Naive thymus-derived CD8-positive, alpha-beta T cell (primary cell): ENCODE measurements at regions not wholly inside any gene's neighbourhood (a gene's known extent, or its start where the extent isn't known, plus 50 kb on each side); places are given as distances from the start of the nearest gene placed in this dataset.
"Not testable (repeated sequence)": the region's sequence is repeated elsewhere in the genome, so short reads cannot be mapped to it uniquely, and the experiment has no call there.

Experiments used
- ATAC-seq, 2 donors: fragments of 150-1000 bp; cut with Tn5 transposase in 1 of 2; sonication (Bioruptor Pico), chemical (Tn5 transposase) in 1 of 2; 1 replicate in 1 of 2; 2 replicates in 1 of 2; pipeline ENCODE4 v1.10.0; 2021; ENCODE audit warnings: mild to moderate bottlenecking in 2 of 2, moderate library complexity in 2 of 2
- POLR2A ChIA-PET: fragments of 350-600 bp; sonication (Branson Sonifier 250); formaldehyde crosslinking; loops from one replicate; lab custom pipeline; 2021; ENCODE audit warnings: antibody characterized with exemption; lab: Charles Lee
- DNase-seq, 10 donors: peaks; one replicate each; pipeline versions ENCODE4 v3.0.0 to v3.0.0-alpha.2; 2020 to 2022
- H3K27ac Mint-ChIP-seq, 10 donors: one replicate each; pipeline ENCODE4 v1.8.0; 2020 to 2022; ENCODE audit warnings: mild to moderate bottlenecking in 10 of 10, mixed read lengths in 10 of 10, moderate library complexity in 4 of 10, inconsistent platforms in 1 of 10
- H3K27me3 Mint-ChIP-seq, 5 donors: one replicate each; pipeline ENCODE4 v1.8.0; 2021 to 2022; ENCODE audit warnings: mixed read lengths in 5 of 5
- H3K36me3 Mint-ChIP-seq, 3 donors: one replicate each; pipeline ENCODE4 v1.8.0; 2020 to 2022; ENCODE audit warnings: mixed read lengths in 3 of 3, mild to moderate bottlenecking in 2 of 3, inconsistent platforms in 1 of 3
- H3K4me1 Mint-ChIP-seq, 4 donors: one replicate each; pipeline ENCODE4 v1.8.0; 2021 to 2022; ENCODE audit warnings: mixed read lengths in 4 of 4
- H3K4me3 Mint-ChIP-seq, 10 donors: one replicate each; pipeline ENCODE4 v1.8.0; 2020 to 2022; ENCODE audit warnings: mild to moderate bottlenecking in 10 of 10, mixed read lengths in 10 of 10, moderate library complexity in 6 of 10, inconsistent platforms in 1 of 10
- H3K9me3 Mint-ChIP-seq, 9 donors: one replicate each; pipeline ENCODE4 v1.8.0; 2020 to 2022; ENCODE audit warnings: mixed read lengths in 9 of 9, mild to moderate bottlenecking in 3 of 9, inconsistent platforms in 1 of 9, moderate library complexity in 1 of 9

DNA sequence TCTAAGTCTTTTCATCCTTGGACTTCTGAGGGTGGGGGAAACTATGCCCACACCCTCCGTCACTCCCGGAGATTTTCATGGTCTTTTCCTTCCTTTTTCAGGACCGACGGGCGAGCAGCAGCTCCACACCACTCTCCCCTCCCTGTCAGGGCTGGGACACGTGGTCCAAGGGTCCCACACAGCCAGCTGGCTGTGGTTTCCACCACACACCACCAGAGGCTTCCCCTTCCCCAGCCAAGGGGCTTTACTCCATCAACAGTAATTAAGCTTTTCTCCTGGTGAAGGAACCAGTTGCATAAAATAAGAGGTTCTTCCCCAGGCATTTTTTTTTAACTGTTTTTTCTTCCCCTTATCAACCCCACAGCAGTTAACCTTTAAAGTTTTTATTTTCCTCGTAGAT lies 453.9 kb downstream of the GPAT3 start:
- DNase-seq (no peak), ATAC-seq (no peak)
- Mint-ChIP-seq H3K9me3 (peaks cover 0 to 18% (median 6%) of the 10 kb centered on the region in 9 donors), H3K36me3 (peaks cover 0 to 5% (median 0%) of the 10 kb centered on the region in 3 donors), H3K27me3 (peaks cover 2 to 29% (median 4%) of the 10 kb centered on the region in 5 donors), H3K4me1 (peaks cover 0 to 1% (median 0%) of the 10 kb centered on the region in 4 donors), H3K27ac (no peak overlapping the region), H3K4me3 (no peak overlapping the region)
- POLR2A ChIA-PET: no interaction called here

GRCh38 chr4:83981156-83981555 lies 445.2 kb downstream of the GPAT3 start:
- DNase-seq: no peak
- POLR2A ChIA-PET: no interaction called here
- Mint-ChIP-seq H3K27ac (no peak overlapping the region), H3K4me1 (no peaks in the 10 kb centered on the region), H3K36me3 (no peaks in the 10 kb centered on the region), H3K4me3 (no peak overlapping the region), H3K9me3 (peaks cover 0 to 5% (median 0%) of the 10 kb centered on the region in 9 donors), H3K27me3 (peaks cover 0 to 32% (median 4%) of the 10 kb centered on the region in 5 donors)
- ATAC-seq: no peak

GRCh38 chr4:83979773-83980172 lies 443.9 kb downstream of the GPAT3 start:
- DNase-seq: no peak
- no peak for ATAC-seq
- POLR2A ChIA-PET: no interaction called here
- no peaks in the 10 kb centered on the region for H3K36me3 Mint-ChIP-seq
- H3K9me3 Mint-ChIP-seq: peaks cover 0 to 3% (median 0%) of the 10 kb centered on the region in 9 donors
- H3K4me3 Mint-ChIP-seq: peak overlapping the region in 1 of 10 donors; percentile 3
- no peaks in the 10 kb centered on the region for H3K4me1 Mint-ChIP-seq
- peaks cover 0 to 18% (median under 1%) of the 10 kb centered on the region in 5 donors for H3K27me3 Mint-ChIP-seq
- H3K27ac Mint-ChIP-seq: no peak overlapping the region

- Mint-ChIP-seq H3K4me1 (no peaks in the 10 kb centered on the region), H3K36me3 (no peaks in the 10 kb centered on the region), H3K9me3 (peaks cover 0 to 3% (median 0%) of the 10 kb centered on the region in 9 donors), H3K27me3 (peaks cover 0 to 7% (median 0%) of the 10 kb centered on the region in 5 donors), H3K27ac (no peak overlapping the region), H3K4me3 (no peak overlapping the region)
- ATAC-seq (no peak), DNase-seq (no peak)
- POLR2A ChIA-PET: no interaction called here
These were observed 438.3 kb downstream of the GPAT3 start for GRCh38 chr4:83974111-83974780.

GRCh38 chr4:83964996-83965541 lies 429.2 kb downstream of the GPAT3 start:
- POLR2A ChIA-PET: no interaction called here
- H3K4me3 Mint-ChIP-seq: no peak overlapping the region
- H3K27ac Mint-ChIP-seq: no peak overlapping the region
- ATAC-seq (no peak), DNase-seq (peak in 1 of 10 donors; percentile 4)
- peaks cover 0 to 23% (median 7%) of the 10 kb centered on the region in 9 donors for H3K9me3 Mint-ChIP-seq
- H3K36me3 Mint-ChIP-seq: peaks cover 0 to 4% (median 0%) of the 10 kb centered on the region in 3 donors
- no peaks in the 10 kb centered on the region for H3K27me3 Mint-ChIP-seq
- H3K4me1 Mint-ChIP-seq: no peaks in the 10 kb centered on the region

GRCh38 chr4:83962492-83962891 lies 426.6 kb downstream of the GPAT3 start:
- Mint-ChIP-seq H3K9me3 (peaks cover 0 to 23% (median 7%) of the 10 kb centered on the region in 9 donors), H3K36me3 (peaks cover 0 to 4% (median 0%) of the 10 kb centered on the region in 3 donors), H3K4me3 (no peak overlapping the region), H3K4me1 (no peaks in the 10 kb centered on the region), H3K27me3 (no peaks in the 10 kb centered on the region), H3K27ac (no peak overlapping the region)
- no peak for DNase-seq
- POLR2A ChIA-PET: no interaction called here
- ATAC-seq: no peak

GRCh38 chr4:83961575-83961974 lies 425.7 kb downstream of the GPAT3 start:
- Mint-ChIP-seq H3K4me1 (no peaks in the 10 kb centered on the region), H3K36me3 (peaks cover 0 to 4% (median 0%) of the 10 kb centered on the region in 3 donors), H3K9me3 (peaks cover 0 to 16% (median 7%) of the 10 kb centered on the region in 9 donors), H3K27me3 (no peaks in the 10 kb centered on the region), H3K27ac (no peak overlapping the region), H3K4me3 (no peak overlapping the region)
- ATAC-seq: no peak
- DNase-seq: no peak
- POLR2A ChIA-PET: no interaction called here

DNA sequence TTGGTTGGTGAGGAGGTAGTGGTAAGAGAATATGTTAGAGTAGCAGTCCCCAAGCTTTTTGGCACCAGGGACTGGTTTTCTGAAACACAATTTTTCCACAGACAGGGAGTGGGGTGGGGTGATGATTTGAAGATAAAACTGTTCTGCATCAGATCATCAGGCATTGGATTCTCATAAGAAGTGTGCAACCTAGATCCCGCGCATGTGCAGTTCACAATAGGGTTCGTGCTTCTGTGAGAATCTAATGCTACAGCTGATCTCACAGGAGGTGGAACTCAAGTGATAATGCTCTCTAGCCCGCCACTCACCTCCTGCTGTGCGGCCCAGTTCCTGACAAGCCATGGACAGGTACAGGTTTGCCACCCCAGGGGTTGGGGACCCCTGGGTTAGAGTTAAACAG lies 423.3 kb downstream of the GPAT3 start:
- DNase-seq (no peak), ATAC-seq (no peak)
- POLR2A ChIA-PET: no interaction called here
- no peak overlapping the region for H3K4me3 Mint-ChIP-seq
- H3K36me3 Mint-ChIP-seq: no peaks in the 10 kb centered on the region
- H3K27me3 Mint-ChIP-seq: no peaks in the 10 kb centered on the region
- peaks cover 0 to 3% (median 2%) of the 10 kb centered on the region in 9 donors for H3K9me3 Mint-ChIP-seq
- H3K27ac Mint-ChIP-seq: peak overlapping the region in 1 of 10 donors; percentile 67
- H3K4me1 Mint-ChIP-seq: no peaks in the 10 kb centered on the region

- DNase-seq (no peak), ATAC-seq (no peak)
- Mint-ChIP-seq H3K4me1 (no peaks in the 10 kb centered on the region), H3K27ac (no peak overlapping the region), H3K36me3 (no peaks in the 10 kb centered on the region), H3K4me3 (no peak overlapping the region), H3K9me3 (peaks cover 0 to 6% (median 0%) of the 10 kb centered on the region in 9 donors), H3K27me3 (no peaks in the 10 kb centered on the region)
- POLR2A ChIA-PET: no interaction called here
These were observed 411.9 kb downstream of the GPAT3 start for GRCh38 chr4:83947830-83948193.

DNA sequence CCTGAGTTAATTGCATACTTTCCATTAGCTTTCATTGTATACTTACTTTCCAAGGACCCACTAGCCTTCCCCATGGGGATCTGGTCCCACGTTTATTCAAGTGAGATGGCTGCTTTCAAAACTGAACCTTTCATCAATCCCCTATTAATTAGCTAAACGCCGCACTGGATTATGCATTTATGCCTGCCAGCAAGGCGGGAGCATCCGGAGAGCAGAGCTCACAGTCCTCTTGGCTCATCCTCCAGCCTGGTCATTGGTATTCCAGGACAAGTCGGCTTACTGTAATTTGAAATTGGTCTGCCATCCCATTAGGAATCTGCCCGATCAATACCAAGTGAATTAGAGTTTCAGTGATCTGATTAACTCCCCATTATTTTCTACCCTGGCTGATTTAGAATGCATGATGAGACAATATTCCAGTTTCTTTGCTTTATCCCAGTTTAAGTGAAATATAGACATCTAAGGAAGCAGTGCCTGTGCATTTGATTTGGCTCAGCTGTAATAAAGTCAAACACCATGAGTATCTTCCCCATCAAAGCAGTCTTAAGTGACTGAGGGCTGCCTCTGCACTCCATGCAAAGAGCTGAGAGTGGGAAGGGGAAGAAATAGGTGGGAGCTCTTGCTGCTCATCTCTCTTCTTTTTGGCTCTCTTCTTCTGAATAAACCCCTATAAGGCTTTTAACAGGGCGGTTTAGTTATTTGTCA lies 411.4 kb downstream of the GPAT3 start:
- POLR2A ChIA-PET: no interaction called here
- no peaks in the 10 kb centered on the region for H3K36me3 Mint-ChIP-seq
- H3K4me1 Mint-ChIP-seq: no peaks in the 10 kb centered on the region
- peaks cover 0 to 6% (median 0%) of the 10 kb centered on the region in 9 donors for H3K9me3 Mint-ChIP-seq
- peaks cover 0 to under 1% (median 0%) of the 10 kb centered on the region in 5 donors for H3K27me3 Mint-ChIP-seq
- no peak for ATAC-seq
- H3K27ac Mint-ChIP-seq: no peak overlapping the region
- no peak overlapping the region for H3K4me3 Mint-ChIP-seq
- DNase-seq: no peak

DNA sequence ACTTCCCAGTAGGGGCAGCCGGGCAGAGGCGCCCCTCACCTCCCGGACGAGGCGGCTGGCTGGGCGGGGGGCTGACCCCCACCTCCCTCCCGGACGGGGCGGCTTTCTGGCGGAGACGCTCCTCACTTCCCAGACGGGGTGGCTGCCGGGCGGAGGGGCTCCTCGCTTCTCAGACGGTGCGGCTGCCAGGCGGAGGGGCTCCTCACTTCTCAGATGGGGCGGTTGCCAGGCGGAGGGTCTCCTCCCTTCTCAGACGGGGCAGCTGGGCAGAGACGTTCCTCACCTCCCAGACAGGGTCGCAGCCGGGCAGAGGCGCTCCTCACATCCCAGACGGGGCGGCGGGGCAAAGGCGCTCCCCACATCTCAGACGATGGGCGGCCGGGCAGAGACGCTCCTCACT lies 407.8 kb downstream of the GPAT3 start:
- DNase-seq, H3K4me3 Mint-ChIP-seq, H3K27ac Mint-ChIP-seq, H3K27me3 Mint-ChIP-seq, H3K4me1 Mint-ChIP-seq, H3K9me3 Mint-ChIP-seq, H3K36me3 Mint-ChIP-seq, ATAC-seq, POLR2A ChIA-PET: not testable (repeated sequence)

DNA sequence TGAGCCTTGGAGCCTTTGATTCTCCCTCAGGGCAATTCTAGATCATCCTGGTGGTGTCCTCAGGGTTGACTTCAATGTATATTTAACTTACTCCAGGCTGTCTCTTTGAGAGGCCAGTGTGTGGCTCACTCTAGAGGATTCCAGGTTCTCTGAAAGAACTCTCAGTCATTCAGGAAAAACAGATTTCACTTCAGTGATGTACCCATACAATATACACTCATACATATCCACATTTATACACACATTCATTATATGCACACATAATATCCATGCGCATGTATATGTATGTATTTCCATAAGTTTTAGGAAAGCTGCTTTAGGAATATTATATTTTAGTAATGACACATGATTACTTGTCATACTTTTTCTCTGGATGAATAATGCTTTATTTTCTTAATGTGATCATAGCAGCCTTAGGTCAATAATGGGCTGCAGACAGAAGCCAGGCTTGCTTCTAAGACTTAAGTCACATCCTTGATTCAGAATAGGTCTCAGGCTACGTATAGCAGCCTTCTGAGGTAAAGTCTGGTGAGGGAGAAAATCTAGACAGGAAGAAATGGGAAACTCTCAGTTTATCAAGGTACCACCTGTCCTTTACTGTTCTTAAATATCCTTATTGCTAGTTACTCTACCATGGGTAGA lies 397.0 kb downstream of the GPAT3 start:
- POLR2A ChIA-PET: no interaction called here
- Mint-ChIP-seq H3K4me1 (no peaks in the 10 kb centered on the region), H3K27me3 (peaks cover 0 to 19% (median 0%) of the 10 kb centered on the region in 5 donors), H3K9me3 (peaks cover 0 to 5% (median 0%) of the 10 kb centered on the region in 9 donors), H3K4me3 (no peak overlapping the region), H3K36me3 (no peaks in the 10 kb centered on the region), H3K27ac (no peak overlapping the region)
- ATAC-seq (no peak), DNase-seq (no peak)
